ENCODE measurements at regions not wholly inside any gene's neighbourhood (a gene's known extent, or its start where the extent isn't known, plus 50 kb on each side); places are given as distances from the start of the nearest gene placed in this dataset.

- Histone ChIP-seq H3K4me1 (no peaks in the 10 kb centered on the region), H3K4me3 (no peak overlapping the region), H3K9me3 (no peaks in the 10 kb centered on the region), H3K27me3 (ENCODE audit: low read depth) (no peaks in the 10 kb centered on the region), H3K27ac (no peak overlapping the region), H3K36me3 (no peaks in the 10 kb centered on the region)
- DNase-seq (no peak), ATAC-seq (no peak)
- TF ChIP-seq CTCF (IDR thresholded peaks at IDR 0.05), result no peak
- intact Hi-C loops (cut with DNase I), result no loop called here
Measured at GRCh38 chr6:74213995-74214394, 518.0 kb downstream of the CD109 start.

DNA sequence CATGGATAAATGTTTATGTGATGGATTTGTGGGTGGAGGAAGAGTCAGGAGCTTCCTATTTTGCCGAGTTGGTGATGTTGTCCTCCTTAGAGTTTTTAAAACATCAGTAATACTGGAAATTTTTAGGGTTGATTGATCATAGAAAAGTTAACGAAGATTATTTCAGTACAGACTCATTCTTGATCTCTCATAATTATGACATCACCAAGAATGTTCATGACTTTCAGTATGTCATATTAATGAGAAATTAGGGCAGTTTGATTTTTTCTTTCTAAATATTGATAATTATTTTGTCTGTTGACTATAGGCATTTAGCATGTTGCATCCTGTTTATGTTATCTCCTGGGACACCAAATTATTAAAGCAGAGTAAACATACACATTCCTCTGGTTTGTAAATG, 512.2 kb downstream of the CD109 start:
- Histone ChIP-seq H3K36me3 (no peaks in the 10 kb centered on the region), H3K4me3 (no peak overlapping the region), H3K27me3 (ENCODE audit: low read depth) (no peaks in the 10 kb centered on the region), H3K9me3 (peaks cover 4% of the 10 kb centered on the region), H3K4me1 (no peaks in the 10 kb centered on the region), H3K27ac (no peak overlapping the region)
- ATAC-seq, result no peak
- DNase-seq, result no peak
- intact Hi-C loops (cut with DNase I), result no loop called here
- TF ChIP-seq CTCF (IDR thresholded peaks at IDR 0.05), result no peak

GRCh38 chr6:74199215-74199915, 503.4 kb downstream of the CD109 start:
- no peaks in the 10 kb centered on the region for H3K36me3 ChIP-seq
- H3K4me3 ChIP-seq, result no peak overlapping the region
- no peak for ATAC-seq
- DNase-seq, result no peak
- H3K27me3 ChIP-seq (ENCODE audit: low read depth), result no peaks in the 10 kb centered on the region
- no peaks in the 10 kb centered on the region for H3K9me3 ChIP-seq
- TF ChIP-seq CTCF (IDR thresholded peaks at IDR 0.05), result no peak
- H3K27ac ChIP-seq, result no peak overlapping the region
- H3K4me1 ChIP-seq, result no peaks in the 10 kb centered on the region
- intact Hi-C loops (cut with DNase I), result no loop called here

DNA sequence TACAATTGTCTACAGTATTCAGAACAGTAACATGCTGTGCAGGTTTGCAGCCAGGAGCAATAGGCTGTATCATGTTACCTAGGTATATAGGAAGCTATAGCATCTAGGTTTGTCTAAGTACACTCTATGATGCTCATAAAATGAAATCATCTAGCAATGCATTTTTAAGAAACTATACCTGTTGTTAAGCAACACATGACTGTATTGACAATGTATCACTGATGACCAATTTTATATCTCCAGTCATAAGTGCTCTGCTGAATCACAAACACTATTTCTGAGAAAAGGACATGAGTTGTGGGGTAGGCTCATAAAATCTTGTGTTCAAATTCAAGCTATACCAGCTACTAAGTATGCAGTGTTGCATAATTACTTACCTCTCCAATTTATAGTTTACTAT, 501.3 kb downstream of the CD109 start:
- H3K36me3 ChIP-seq, result no peaks in the 10 kb centered on the region
- no peak for ATAC-seq
- intact Hi-C loops (cut with DNase I), result no loop called here
- H3K27ac ChIP-seq, result no peak overlapping the region
- no peaks in the 10 kb centered on the region for H3K4me1 ChIP-seq
- TF ChIP-seq CTCF (IDR thresholded peaks at IDR 0.05), result no peak
- DNase-seq, result no peak
- H3K4me3 ChIP-seq, result no peak overlapping the region
- H3K27me3 ChIP-seq (ENCODE audit: low read depth), result no peaks in the 10 kb centered on the region
- H3K9me3 ChIP-seq, result no peaks in the 10 kb centered on the region

- intact Hi-C loops (cut with DNase I), result no loop called here
- Histone ChIP-seq H3K4me3 (no peak overlapping the region), H3K9me3 (no peaks in the 10 kb centered on the region), H3K36me3 (no peaks in the 10 kb centered on the region), H3K27me3 (ENCODE audit: low read depth) (no peaks in the 10 kb centered on the region), H3K27ac (no peak overlapping the region), H3K4me1 (no peaks in the 10 kb centered on the region)
- DNase-seq (no peak), ATAC-seq (no peak)
- no peak for TF ChIP-seq CTCF (IDR thresholded peaks at IDR 0.05)
Measured at GRCh38 chr6:74187811-74188210, 491.8 kb downstream of the CD109 start.
